ENCODE measurements at regions not wholly inside any gene's neighbourhood (a gene's known extent, or its start where the extent isn't known, plus 50 kb on each side); places are given as distances from the start of the nearest gene placed in this dataset.

- H3K36me3 Mint-ChIP-seq (ENCODE audit: low read depth), result no peaks in the 10 kb centered on the region
- no peaks in the 10 kb centered on the region for H3K9me3 Mint-ChIP-seq
- no peak overlapping the region for H3K4me3 Mint-ChIP-seq
- no peak for DNase-seq
- H3K27ac Mint-ChIP-seq, result no peak overlapping the region
- peaks cover 16% of the 10 kb centered on the region for H3K27me3 Mint-ChIP-seq
- H3K4me1 Mint-ChIP-seq (ENCODE audit: low read depth), result peaks cover 6% of the 10 kb centered on the region
These were observed 347.4 kb downstream of the BCOR start for GRCh38 chrX:39750256-39750790.

GRCh38 chrX:39750848-39751247, 346.9 kb downstream of the BCOR start:
- H3K4me1 Mint-ChIP-seq (ENCODE audit: low read depth), result peaks cover 6% of the 10 kb centered on the region
- no peak overlapping the region for H3K4me3 Mint-ChIP-seq
- H3K9me3 Mint-ChIP-seq, result no peaks in the 10 kb centered on the region
- H3K27ac Mint-ChIP-seq, result no peak overlapping the region
- no peaks in the 10 kb centered on the region for H3K36me3 Mint-ChIP-seq (ENCODE audit: low read depth)
- H3K27me3 Mint-ChIP-seq, result peaks cover 15% of the 10 kb centered on the region
- no peak for DNase-seq

- H3K27me3 Mint-ChIP-seq, result peaks cover 19% of the 10 kb centered on the region
- no peaks in the 10 kb centered on the region for H3K36me3 Mint-ChIP-seq (ENCODE audit: low read depth)
- H3K4me1 Mint-ChIP-seq (ENCODE audit: low read depth), result peaks cover 6% of the 10 kb centered on the region
- no peak for DNase-seq
- H3K4me3 Mint-ChIP-seq, result no peak overlapping the region
- no peaks in the 10 kb centered on the region for H3K9me3 Mint-ChIP-seq
- H3K27ac Mint-ChIP-seq, result no peak overlapping the region
These were observed 344.9 kb downstream of the BCOR start for GRCh38 chrX:39752815-39753214.

- DNase-seq, result no peak
- Mint-ChIP-seq H3K27ac (no peak overlapping the region), H3K36me3 (ENCODE audit: low read depth) (no peaks in the 10 kb centered on the region), H3K4me3 (no peak overlapping the region), H3K4me1 (ENCODE audit: low read depth) (peaks cover 6% of the 10 kb centered on the region), H3K27me3 (peaks cover 15% of the 10 kb centered on the region), H3K9me3 (no peaks in the 10 kb centered on the region)
These were observed 344.3 kb downstream of the BCOR start for GRCh38 chrX:39753293-39753996.

- Mint-ChIP-seq H3K4me1 (ENCODE audit: low read depth) (peaks cover 7% of the 10 kb centered on the region), H3K27ac (no peak overlapping the region)
- no peak for DNase-seq
These were observed 342.4 kb downstream of the BCOR start for GRCh38 chrX:39755143-39756032.

GRCh38 chrX:39756086-39756883, 341.5 kb downstream of the BCOR start:
- no peaks in the 10 kb centered on the region for H3K9me3 Mint-ChIP-seq
- no peak for DNase-seq
- H3K36me3 Mint-ChIP-seq (ENCODE audit: low read depth), result no peaks in the 10 kb centered on the region
- H3K27ac Mint-ChIP-seq, result no peak overlapping the region
- peaks cover 16% of the 10 kb centered on the region for H3K4me1 Mint-ChIP-seq (ENCODE audit: low read depth)
- peaks cover 19% of the 10 kb centered on the region for H3K27me3 Mint-ChIP-seq
- no peak overlapping the region for H3K4me3 Mint-ChIP-seq

More at GRCh38 chrX:39755143-39756032, 342.4 kb downstream of the BCOR start:
- Mint-ChIP-seq H3K36me3 (ENCODE audit: low read depth) (no peaks in the 10 kb centered on the region), H3K9me3 (no peaks in the 10 kb centered on the region), H3K27me3 (peaks cover 19% of the 10 kb centered on the region), H3K4me3 (no peak overlapping the region)

GRCh38 chrX:39757971-39758370, 339.8 kb downstream of the BCOR start:
- no peak overlapping the region for H3K27ac Mint-ChIP-seq
- peaks cover 25% of the 10 kb centered on the region for H3K27me3 Mint-ChIP-seq
- no peaks in the 10 kb centered on the region for H3K9me3 Mint-ChIP-seq
- peaks cover 27% of the 10 kb centered on the region for H3K4me1 Mint-ChIP-seq (ENCODE audit: low read depth)
- H3K36me3 Mint-ChIP-seq (ENCODE audit: low read depth), result no peaks in the 10 kb centered on the region
- H3K4me3 Mint-ChIP-seq, result no peak overlapping the region
- no peak for DNase-seq

- H3K4me1 Mint-ChIP-seq (ENCODE audit: low read depth), result peaks cover 22% of the 10 kb centered on the region
- H3K27me3 Mint-ChIP-seq, result peaks cover 21% of the 10 kb centered on the region
- no peak overlapping the region for H3K27ac Mint-ChIP-seq
- no peaks in the 10 kb centered on the region for H3K9me3 Mint-ChIP-seq
- DNase-seq, result no peak
- H3K36me3 Mint-ChIP-seq (ENCODE audit: low read depth), result no peaks in the 10 kb centered on the region
- no peak overlapping the region for H3K4me3 Mint-ChIP-seq
These were observed 338.8 kb downstream of the BCOR start for GRCh38 chrX:39758791-39759525.

GRCh38 chrX:39759526-39760224, 338.1 kb downstream of the BCOR start:
- Mint-ChIP-seq H3K36me3 (ENCODE audit: low read depth) (no peaks in the 10 kb centered on the region), H3K4me1 (ENCODE audit: low read depth) (peaks cover 25% of the 10 kb centered on the region), H3K27me3 (peaks cover 21% of the 10 kb centered on the region), H3K4me3 (no peak overlapping the region), H3K9me3 (no peaks in the 10 kb centered on the region), H3K27ac (no peak overlapping the region)
- no peak for DNase-seq

GRCh38 chrX:39760930-39761329, 336.8 kb downstream of the BCOR start:
- Mint-ChIP-seq H3K36me3 (ENCODE audit: low read depth) (no peaks in the 10 kb centered on the region), H3K27ac (peak overlapping the region; percentile 85), H3K27me3 (peaks cover 26% of the 10 kb centered on the region), H3K9me3 (no peaks in the 10 kb centered on the region), H3K4me3 (no peak overlapping the region), H3K4me1 (ENCODE audit: low read depth) (peaks cover 38% of the 10 kb centered on the region)
- DNase-seq, result peak; percentile 48

- H3K36me3 Mint-ChIP-seq (ENCODE audit: low read depth), result no peaks in the 10 kb centered on the region
- peaks cover 49% of the 10 kb centered on the region for H3K4me1 Mint-ChIP-seq (ENCODE audit: low read depth)
- no peak for DNase-seq
- peaks cover 22% of the 10 kb centered on the region for H3K27me3 Mint-ChIP-seq
- H3K4me3 Mint-ChIP-seq, result no peak overlapping the region
- H3K27ac Mint-ChIP-seq, result no peak overlapping the region
- no peaks in the 10 kb centered on the region for H3K9me3 Mint-ChIP-seq
These were observed 335.4 kb downstream of the BCOR start for GRCh38 chrX:39762266-39762841.

GRCh38 chrX:39764441-39764914, 333.3 kb downstream of the BCOR start:
- no peak for DNase-seq
- no peak overlapping the region for H3K27ac Mint-ChIP-seq
- H3K9me3 Mint-ChIP-seq, result no peaks in the 10 kb centered on the region
- no peaks in the 10 kb centered on the region for H3K36me3 Mint-ChIP-seq (ENCODE audit: low read depth)
- peaks cover 49% of the 10 kb centered on the region for H3K4me1 Mint-ChIP-seq (ENCODE audit: low read depth)
- H3K27me3 Mint-ChIP-seq, result peaks cover 22% of the 10 kb centered on the region
- H3K4me3 Mint-ChIP-seq, result no peak overlapping the region

GRCh38 chrX:39765327-39765726, 332.4 kb downstream of the BCOR start:
- H3K27ac Mint-ChIP-seq, result no peak overlapping the region

More at GRCh38 chrX:39765327-39765726, 332.4 kb downstream of the BCOR start:
- Mint-ChIP-seq H3K27me3 (peaks cover 27% of the 10 kb centered on the region), H3K4me1 (ENCODE audit: low read depth) (peaks cover 48% of the 10 kb centered on the region), H3K36me3 (ENCODE audit: low read depth) (no peaks in the 10 kb centered on the region), H3K4me3 (no peak overlapping the region), H3K9me3 (peaks cover under 1% of the 10 kb centered on the region)
- DNase-seq, result no peak
